Loucy (cell line): ENCODE measurements at regions not wholly inside any gene's neighbourhood (a gene's known extent, or its start where the extent isn't known, plus 50 kb on each side); places are given as distances from the start of the nearest gene placed in this dataset.

Experiments
- CTCF ChIP-seq: fragments of 200-600 bp; sonication (generic); conservative IDR thresholded peaks from 2 replicates; pipeline ENCODE4 v1.5.1; 2014; ENCODE audit warnings: mild to moderate bottlenecking, antibody characterized with exemption, low read length
- EZH2phosphoT487 ChIP-seq: fragments of 200-600 bp; IDR thresholded peaks from 2 replicates; pipeline ENCODE4 v1.6.1; 2018; ENCODE audit warnings: antibody characterized with exemption, mild to moderate bottlenecking, moderate library complexity, borderline replicate concordance

GRCh38 chr11:86164106-86164505, 80.4 kb upstream of the EED start:
- TF ChIP-seq CTCF (no peak), EZH2phosphoT487 (no peak)
